IMR-90 (cell line): ENCODE measurements at regions not wholly inside any gene's neighbourhood (a gene's known extent, or its start where the extent isn't known, plus 50 kb on each side); places are given as distances from the start of the nearest gene placed in this dataset.

Experiments used
- ATAC-seq: fragments of 200-7000 bp; cut with Tn5 transposase; 2 replicates; pipeline ENCODE4 v1.9.1; 2020; ENCODE audit warnings: low read depth, mild to moderate bottlenecking, moderate library complexity
- BruUV-seq: library from RNA; stranded (reverse); fragments of 400-500 nt; replicated peaks from 2 replicates; lab custom pipeline; 2021; lab: Mats Ljungman, UMichigan
- CTCF ChIA-PET: fragments of 300-600 bp; formaldehyde crosslinking; extraction: SDS; loops from one replicate; lab custom pipeline; 2021; ENCODE audit warnings: antibody characterized with exemption; lab: Yijun Ruan, JAX
- POLR2A ChIA-PET: fragments of 300-600 bp; sonication (Branson Sonifier 250); formaldehyde crosslinking; loops from one replicate; lab custom pipeline; 2022; ENCODE audit warnings: antibody characterized with exemption; ENCODE audit not compliant: unreplicated experiment; lab: Charles Lee
- DNase-seq: peaks from one replicate; pipeline ENCODE4 v3.0.0; 2013
- H2AFZ ChIP-seq: replicated peaks from 2 replicates; pipeline ENCODE3; 2013; ENCODE audit warnings: low read length, mild to moderate bottlenecking; ENCODE audit not compliant: poor library complexity
- H2AK5ac ChIP-seq: 2 replicates; pipeline ENCODE4 v1.6.1; 2013; ENCODE audit warnings: low read depth, low read length, inconsistent platforms
- H2AK9ac ChIP-seq: replicated peaks from 2 replicates; pipeline ENCODE3; 2013; ENCODE audit warnings: mild to moderate bottlenecking, low read depth, low read length, moderate library complexity; ENCODE audit not compliant: poor library complexity
- H2BK120ac ChIP-seq: 2 replicates; pipeline ENCODE4 v1.6.1; 2013; ENCODE audit warnings: low read depth, low read length, inconsistent platforms
- H2BK15ac ChIP-seq: 3 replicates; pipeline ENCODE4 v1.6.1; 2013; ENCODE audit warnings: low read depth, low read length, inconsistent platforms
- H2BK20ac ChIP-seq: 2 replicates; pipeline ENCODE4 v1.6.1; 2013; ENCODE audit warnings: low read depth, mild to moderate bottlenecking, inconsistent platforms, low read length, moderate library complexity
- H2BK5ac ChIP-seq: 2 replicates; pipeline ENCODE4 v1.6.1; 2013; ENCODE audit warnings: mild to moderate bottlenecking, low read depth, low read length, inconsistent platforms; ENCODE audit not compliant: poor library complexity, severe bottlenecking
- H3K14ac ChIP-seq: replicated peaks from 2 replicates; pipeline ENCODE4 v1.6.1; 2013; ENCODE audit warnings: low read depth, low read length, inconsistent platforms
- H3K18ac ChIP-seq: 2 replicates; pipeline ENCODE4 v1.6.1; 2013; ENCODE audit warnings: low read depth, low read length, control low read depth
- H3K23ac ChIP-seq: 2 replicates; pipeline ENCODE4 v1.6.1; 2013; ENCODE audit warnings: low read depth, low read length, inconsistent platforms
- H3K27ac ChIP-seq: 2 replicates; pipeline ENCODE4 v1.5.1; 2013; ENCODE audit warnings: mild to moderate bottlenecking, control low read depth, low read length; ENCODE audit not compliant: insufficient read depth
- H3K27me3 ChIP-seq: 2 replicates; pipeline ENCODE4 v1.6.1; 2013; ENCODE audit warnings: low read length; ENCODE audit not compliant: control insufficient read depth, insufficient read depth
- H3K36me3 ChIP-seq: 2 replicates; pipeline ENCODE4 v1.6.1; 2013; ENCODE audit warnings: low read length, mixed read lengths; ENCODE audit not compliant: control insufficient read depth, insufficient read depth
- H3K4ac ChIP-seq: 2 replicates; pipeline ENCODE4 v1.6.1; 2013; ENCODE audit warnings: low read depth, low read length, inconsistent platforms
- H3K4me1 ChIP-seq: 2 replicates; pipeline ENCODE4 v1.6.1; 2013; ENCODE audit warnings: low read length, mixed read lengths; ENCODE audit not compliant: control insufficient read depth, insufficient read depth
- H3K4me2 ChIP-seq: 2 replicates; pipeline ENCODE4 v1.6.1; 2013; ENCODE audit warnings: low read depth, mild to moderate bottlenecking, control low read depth, low read length, moderate library complexity
- H3K4me3 ChIP-seq: 2 replicates; pipeline ENCODE4 v1.5.1; 2013; ENCODE audit warnings: low read depth, mild to moderate bottlenecking, control low read depth, low read length, moderate library complexity; ENCODE audit not compliant: insufficient read depth
- H3K56ac ChIP-seq: 2 replicates; pipeline ENCODE4 v1.6.1; 2013; ENCODE audit warnings: low read length, inconsistent platforms; ENCODE audit not compliant: insufficient read depth; ENCODE audit errors: extremely low read depth
- H3K79me1 ChIP-seq, 2 experiments: 2 replicates each; pipeline ENCODE4 v1.6.1; 2013; ENCODE audit warnings: low read length in 2 of 2, inconsistent platforms in 1 of 2, low read depth in 1 of 2
- H3K9ac ChIP-seq: 2 replicates; pipeline ENCODE4 v1.6.1; 2013; ENCODE audit warnings: low read depth, low read length, control low read depth
- H3K9me1 ChIP-seq: 2 replicates; pipeline ENCODE4 v1.6.1; 2013; ENCODE audit warnings: low read length, inconsistent platforms; ENCODE audit not compliant: insufficient read depth
- H3K9me3 ChIP-seq: 2 replicates; pipeline ENCODE4 v1.6.1; 2013; ENCODE audit warnings: low read length; ENCODE audit not compliant: control insufficient read depth, insufficient read depth
- H4K20me1 ChIP-seq: 2 replicates; pipeline ENCODE4 v1.6.1; 2013; ENCODE audit warnings: low read length, inconsistent platforms; ENCODE audit not compliant: insufficient read depth
- H4K5ac ChIP-seq: 2 replicates; pipeline ENCODE4 v1.6.1; 2013; ENCODE audit warnings: mild to moderate bottlenecking, low read depth, low read length, control low read depth
- H4K8ac ChIP-seq, 2 experiments: 2 replicates each; pipeline ENCODE4 v1.6.1; 2013; ENCODE audit warnings: low read depth in 2 of 2, low read length in 2 of 2, control low read depth in 1 of 2, inconsistent platforms in 1 of 2
- H4K91ac ChIP-seq: 2 replicates; pipeline ENCODE4 v1.6.1; 2013; ENCODE audit warnings: low read depth, low read length, inconsistent platforms; ENCODE audit not compliant: insufficient read depth
- BHLHE40 ChIP-seq: fragments of 150-350 bp; IDR thresholded peaks from 2 replicates; pipeline ENCODE4 v1.6.1; 2016; ENCODE audit warnings: mild to moderate bottlenecking, low read depth, low read length
- CEBPB ChIP-seq: IDR thresholded peaks from 2 replicates; pipeline ENCODE4 v1.6.1; 2012; ENCODE audit warnings: low read depth, low read length, improper control_type of control experiment
- CHD1 ChIP-seq: IDR thresholded peaks from 2 replicates; pipeline ENCODE4 v1.6.1; 2012; ENCODE audit warnings: low read depth, low read length, improper control_type of control experiment
- FOS ChIP-seq: fragments of 150-350 bp; IDR thresholded peaks from 2 replicates; pipeline ENCODE4 v1.6.1; 2016; ENCODE audit warnings: low read depth, low read length
- MAFK ChIP-seq: IDR thresholded peaks from 2 replicates; pipeline ENCODE4 v1.6.1; 2012; ENCODE audit warnings: low read depth, low read length, improper control_type of control experiment
- MAZ ChIP-seq: IDR thresholded peaks from 2 replicates; pipeline ENCODE4 v1.6.1; 2012; ENCODE audit warnings: low read depth, mild to moderate bottlenecking, low read length, improper control_type of control experiment, moderate library complexity, borderline replicate concordance
- MXI1 ChIP-seq: IDR thresholded peaks from 2 replicates; pipeline ENCODE4 v1.6.1; 2012; ENCODE audit warnings: low read depth, mild to moderate bottlenecking, low read length, moderate library complexity, borderline replicate concordance
- NFE2L2 ChIP-seq: fragments of 150-350 bp; IDR thresholded peaks from 2 replicates; pipeline ENCODE4 v1.6.1; 2016; ENCODE audit warnings: low read depth, mild to moderate bottlenecking, low read length
- POLR2A ChIP-seq: IDR thresholded peaks from 2 replicates; pipeline ENCODE4 v1.6.1; 2012; ENCODE audit warnings: mild to moderate bottlenecking, low read depth, low read length
- RAD21 ChIP-seq: IDR thresholded peaks from 2 replicates; pipeline ENCODE4 v1.6.1; 2012; ENCODE audit warnings: low read length, improper control_type of control experiment
- RCOR1 ChIP-seq: IDR thresholded peaks from 2 replicates; pipeline ENCODE4 v1.6.1; 2012; ENCODE audit warnings: mild to moderate bottlenecking, low read length, improper control_type of control experiment; ENCODE audit not compliant: insufficient replicate concordance
- RFX5 ChIP-seq: IDR thresholded peaks from 2 replicates; pipeline ENCODE4 v1.8.0; 2012; ENCODE audit warnings: low read depth, mild to moderate bottlenecking, low read length, moderate library complexity
- SMC3 ChIP-seq: fragments of 150-350 bp; IDR thresholded peaks from 2 replicates; pipeline ENCODE4 v1.6.1; 2016; ENCODE audit warnings: low read depth, mild to moderate bottlenecking, antibody characterized with exemption, low read length, moderate library complexity
- WGBS, 2 experiments: methylation state at CpG; one replicate each; pipeline versions ENCODE4 v1.1.5 to v1.1.7; 2013; ENCODE audit warnings: missing lambda C conversion rate in 2 of 2; ENCODE audit not compliant: insufficient read length in 1 of 2; ENCODE audit errors: extremely low coverage in 2 of 2; 5-methylcytosine and 5-hydroxymethylcytosine counted together
- dilution Hi-C: fragments of 300-500 bp; cut with HindIII; formaldehyde crosslinking; loops from one replicate; pipeline ENCODE4 v1.14.3; 2018; ENCODE audit warnings: low sequenced_read_pairs; ENCODE audit not compliant: unreplicated experiment
- in situ Hi-C: fragments of 300-500 bp; cut with MboI; formaldehyde crosslinking; loops from 3 replicates; pipeline ENCODE4 v1.14.3; 2019; ENCODE audit warnings: low sequenced_read_pairs, inconsistent platforms, mixed read lengths
- intact Hi-C: fragments of 100-400 bp; cut with micrococcal nuclease; formaldehyde crosslinking; loops from 2 replicates; pipeline ENCODE4 v1.10.0; 2022
- TF ChIP-seq, protein P1 (sequence below): fragments of 150-350 bp; IDR thresholded peaks from 2 replicates; pipeline ENCODE4 v1.6.1; 2017; ENCODE audit warnings: mild to moderate bottlenecking, antibody characterized with exemption, low read length, low read depth
- TF ChIP-seq, protein P2 (sequence below): fragments of 150-350 bp; IDR thresholded peaks from 2 replicates; pipeline ENCODE4 v1.6.1; 2016; ENCODE audit warnings: low read depth, mild to moderate bottlenecking, low read length, moderate library complexity, borderline replicate concordance
- TF ChIP-seq, protein P3 (sequence below): conservative IDR thresholded peaks from 2 replicates; pipeline ENCODE4 v1.5.1; 2012; ENCODE audit warnings: mild to moderate bottlenecking, low read depth, low read length, improper control_type of control experiment

DNA sequence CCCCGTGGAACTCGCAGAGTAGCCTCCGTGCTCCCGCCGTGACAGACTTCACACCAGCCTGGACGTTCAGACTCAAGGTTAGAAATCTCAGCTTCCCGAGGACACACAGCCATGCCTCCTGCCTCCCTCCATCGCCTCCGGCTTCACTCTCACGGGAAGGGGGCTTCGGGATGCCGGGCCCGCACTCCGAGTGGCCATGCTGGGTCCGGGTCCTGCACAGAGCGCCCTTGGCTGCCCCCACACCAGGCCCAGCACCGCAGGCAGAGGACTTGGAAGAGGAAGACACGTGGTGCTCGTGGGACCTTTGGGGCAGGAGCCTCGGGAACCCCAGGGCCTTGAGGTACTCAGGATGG, 89.8 kb downstream of the PDGFA start:
- Histone ChIP-seq H3K4me3 (no peak overlapping the region), H4K91ac (no peak overlapping the region), H2BK5ac (no peak overlapping the region), H2AFZ (no peak overlapping the region), H3K18ac (no peak overlapping the region), H3K36me3 (no peaks in the 10 kb centered on the region), H2AK9ac (no peak overlapping the region), H3K23ac (no peak overlapping the region), H3K9me3 (peaks cover 3% of the 10 kb centered on the region; the same call in 1 of the 2 replicates), H3K14ac (no peak overlapping the region), H3K79me1 (no peaks in the 10 kb centered on the region), H3K9me1 (no peaks in the 10 kb centered on the region), H3K4me2 (no peak overlapping the region), H3K9ac (no peak overlapping the region), H2BK20ac (no peak overlapping the region), H4K5ac (no peak overlapping the region), H4K20me1 (no peaks in the 10 kb centered on the region), H3K4me1 (no peaks in the 10 kb centered on the region), H2BK15ac (no peak overlapping the region), H3K27ac (no peak overlapping the region), H4K8ac (no peak overlapping the region), H2AK5ac (no peak overlapping the region), H3K27me3 (peaks cover 25% of the 10 kb centered on the region), H3K56ac (no peak overlapping the region), H3K4ac (no peak overlapping the region), H2BK120ac (no peak overlapping the region)
- in situ Hi-C loops = no loop called here
- 77% methylated on average over 11 of the region's 20 CpGs; no CpG with 5 or more reads in 1 of the 2 experiments for WGBS, 2 experiments
- CTCF ChIA-PET = no interaction called here
- dilution Hi-C loops = no loop called here
- DNase-seq (no peak), ATAC-seq (no peak)
- intact Hi-C loops = no loop called here
- no TSS peak for BruUV-seq
- TF ChIP-seq RCOR1 (no peak), NFE2L2 (no peak), BHLHE40 (no peak), RAD21 (no peak), CHD1 (no peak), MXI1 (no peak), RFX5 (no peak), POLR2A (no peak), SMC3 (no peak), CEBPB (no peak), MAZ (no peak), FOS (no peak), MAFK (no peak)
- TF ChIP-seq, protein P1, sequence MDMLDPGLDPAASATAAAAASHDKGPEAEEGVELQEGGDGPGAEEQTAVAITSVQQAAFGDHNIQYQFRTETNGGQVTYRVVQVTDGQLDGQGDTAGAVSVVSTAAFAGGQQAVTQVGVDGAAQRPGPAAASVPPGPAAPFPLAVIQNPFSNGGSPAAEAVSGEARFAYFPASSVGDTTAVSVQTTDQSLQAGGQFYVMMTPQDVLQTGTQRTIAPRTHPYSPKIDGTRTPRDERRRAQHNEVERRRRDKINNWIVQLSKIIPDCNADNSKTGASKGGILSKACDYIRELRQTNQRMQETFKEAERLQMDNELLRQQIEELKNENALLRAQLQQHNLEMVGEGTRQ = no peak
- TF ChIP-seq, protein P2, sequence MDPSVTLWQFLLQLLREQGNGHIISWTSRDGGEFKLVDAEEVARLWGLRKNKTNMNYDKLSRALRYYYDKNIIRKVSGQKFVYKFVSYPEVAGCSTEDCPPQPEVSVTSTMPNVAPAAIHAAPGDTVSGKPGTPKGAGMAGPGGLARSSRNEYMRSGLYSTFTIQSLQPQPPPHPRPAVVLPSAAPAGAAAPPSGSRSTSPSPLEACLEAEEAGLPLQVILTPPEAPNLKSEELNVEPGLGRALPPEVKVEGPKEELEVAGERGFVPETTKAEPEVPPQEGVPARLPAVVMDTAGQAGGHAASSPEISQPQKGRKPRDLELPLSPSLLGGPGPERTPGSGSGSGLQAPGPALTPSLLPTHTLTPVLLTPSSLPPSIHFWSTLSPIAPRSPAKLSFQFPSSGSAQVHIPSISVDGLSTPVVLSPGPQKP = no peak
- TF ChIP-seq, protein P3, sequence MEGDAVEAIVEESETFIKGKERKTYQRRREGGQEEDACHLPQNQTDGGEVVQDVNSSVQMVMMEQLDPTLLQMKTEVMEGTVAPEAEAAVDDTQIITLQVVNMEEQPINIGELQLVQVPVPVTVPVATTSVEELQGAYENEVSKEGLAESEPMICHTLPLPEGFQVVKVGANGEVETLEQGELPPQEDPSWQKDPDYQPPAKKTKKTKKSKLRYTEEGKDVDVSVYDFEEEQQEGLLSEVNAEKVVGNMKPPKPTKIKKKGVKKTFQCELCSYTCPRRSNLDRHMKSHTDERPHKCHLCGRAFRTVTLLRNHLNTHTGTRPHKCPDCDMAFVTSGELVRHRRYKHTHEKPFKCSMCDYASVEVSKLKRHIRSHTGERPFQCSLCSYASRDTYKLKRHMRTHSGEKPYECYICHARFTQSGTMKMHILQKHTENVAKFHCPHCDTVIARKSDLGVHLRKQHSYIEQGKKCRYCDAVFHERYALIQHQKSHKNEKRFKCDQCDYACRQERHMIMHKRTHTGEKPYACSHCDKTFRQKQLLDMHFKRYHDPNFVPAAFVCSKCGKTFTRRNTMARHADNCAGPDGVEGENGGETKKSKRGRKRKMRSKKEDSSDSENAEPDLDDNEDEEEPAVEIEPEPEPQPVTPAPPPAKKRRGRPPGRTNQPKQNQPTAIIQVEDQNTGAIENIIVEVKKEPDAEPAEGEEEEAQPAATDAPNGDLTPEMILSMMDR = no peak
- POLR2A ChIA-PET = no interaction called here
